Uterus (tissue), 3 donors: ENCODE measurements at regions not wholly inside any gene's neighbourhood (a gene's known extent, or its start where the extent isn't known, plus 50 kb on each side); places are given as distances from the start of the nearest gene placed in this dataset.

Experiments
- DNase-seq, 2 donors: peaks; one replicate each; pipeline ENCODE4 v3.0.0-alpha.2; 2019 to 2020
- H3K27ac ChIP-seq, 2 donors: fragments of 200-600 bp; sonication (generic); 1 replicate in 1 of 2; 2 replicates in 1 of 2; pipeline ENCODE4 v1.5.1; 2016 to 2018
- H3K27me3 ChIP-seq, 2 donors: fragments of 200-600 bp; sonication (generic); one replicate each; pipeline ENCODE4 v1.5.1; 2018 to 2019; ENCODE audit warnings: control low read depth in 1 of 2
- H3K36me3 ChIP-seq, 2 donors: fragments of 200-600 bp; sonication (generic); one replicate each; pipeline ENCODE4 v1.5.1; 2019; ENCODE audit warnings: control low read depth in 1 of 2
- H3K4me1 ChIP-seq, 2 donors: fragments of 200-600 bp; sonication (generic); one replicate each; pipeline ENCODE4 v1.5.1; 2018 to 2019; ENCODE audit warnings: control low read depth in 1 of 2
- H3K4me3 ChIP-seq, 2 donors: fragments of 200-600 bp; sonication (generic); 1 replicate in 1 of 2; 2 replicates in 1 of 2; pipeline ENCODE4 v1.5.1; 2018 to 2019; ENCODE audit warnings: mild to moderate bottlenecking in 1 of 2
- H3K9me3 ChIP-seq, 2 donors: fragments of 200-600 bp; sonication (generic); one replicate each; pipeline ENCODE4 v1.5.1; 2019; ENCODE audit warnings: control low read depth in 1 of 2
- CTCF ChIP-seq, 4 experiments: fragments of 200-600 bp in 2 of 4; fragments of 450-650 bp in 2 of 4; sonication (generic) in 2 of 4; IDR thresholded peaks; one replicate each; pipeline ENCODE4 v1.5.1; 2016 to 2019; ENCODE audit warnings: antibody characterized with exemption in 4 of 4, mild to moderate bottlenecking in 2 of 4, moderate library complexity in 1 of 4
- POLR2A ChIP-seq, 2 donors: fragments of 450-650 bp; IDR thresholded peaks; one replicate each; pipeline ENCODE4 v1.6.1; 2016; ENCODE audit warnings: antibody characterized with exemption in 2 of 2, mild to moderate bottlenecking in 1 of 2, moderate library complexity in 1 of 2
- intact Hi-C: fragments of 100-400 bp; cut with DNase I; formaldehyde crosslinking; loops from one replicate; pipeline ENCODE4 v1.15.1; 2023; ENCODE audit warnings: low total_unique reads
- donor health status: DM: yes; HTN: yes; CAD: no.

- DNase-seq: no peak
These were observed 988.2 kb upstream of the ARRDC3 start for GRCh38 chr5:92371171-92371888.

GRCh38 chr5:92370032-92370431 lies 986.9 kb upstream of the ARRDC3 start:
- no peaks in the 10 kb centered on the region for H3K4me1 ChIP-seq
- no peaks in the 10 kb centered on the region for H3K36me3 ChIP-seq
- no peak overlapping the region for H3K27ac ChIP-seq
- intact Hi-C loops: no loop called here
- no peak for DNase-seq
- H3K27me3 ChIP-seq: no peaks in the 10 kb centered on the region
- no peaks in the 10 kb centered on the region for H3K9me3 ChIP-seq
- H3K4me3 ChIP-seq: no peak overlapping the region
- TF ChIP-seq CTCF (IDR thresholded peaks at IDR 0.05): no peak
- no peak for TF ChIP-seq POLR2A (IDR thresholded peaks at IDR 0.05)

More at GRCh38 chr5:92371171-92371888, 988.2 kb upstream of the ARRDC3 start:
- no peaks in the 10 kb centered on the region for H3K9me3 ChIP-seq
- no peaks in the 10 kb centered on the region for H3K4me1 ChIP-seq
- intact Hi-C loops: no loop called here
- no peak overlapping the region for H3K27ac ChIP-seq
- no peak for TF ChIP-seq POLR2A (IDR thresholded peaks at IDR 0.05)
- TF ChIP-seq CTCF (IDR thresholded peaks at IDR 0.05): no peak
- no peak overlapping the region for H3K4me3 ChIP-seq
- H3K27me3 ChIP-seq: no peaks in the 10 kb centered on the region
- H3K36me3 ChIP-seq: no peaks in the 10 kb centered on the region

- Histone ChIP-seq H3K27ac (no peak overlapping the region), H3K27me3 (no peaks in the 10 kb centered on the region), H3K36me3 (no peaks in the 10 kb centered on the region), H3K9me3 (no peaks in the 10 kb centered on the region), H3K4me3 (no peak overlapping the region), H3K4me1 (no peaks in the 10 kb centered on the region)
- intact Hi-C loops: no loop called here
- DNase-seq: no peak
- TF ChIP-seq POLR2A (IDR thresholded peaks at IDR 0.05): no peak
- no peak for TF ChIP-seq CTCF (IDR thresholded peaks at IDR 0.05)
These were observed 986.5 kb upstream of the ARRDC3 start for GRCh38 chr5:92369587-92369986.

GRCh38 chr5:92364986-92365550 lies 982.0 kb upstream of the ARRDC3 start:
- Histone ChIP-seq H3K36me3 (no peaks in the 10 kb centered on the region), H3K4me3 (no peak overlapping the region), H3K9me3 (no peaks in the 10 kb centered on the region), H3K4me1 (no peaks in the 10 kb centered on the region), H3K27ac (no peak overlapping the region), H3K27me3 (no peaks in the 10 kb centered on the region)
- TF ChIP-seq CTCF (IDR thresholded peaks at IDR 0.05) (no peak), POLR2A (IDR thresholded peaks at IDR 0.05) (no peak)
- no peak for DNase-seq
- intact Hi-C loops: no loop called here

GRCh38 chr5:92353107-92354030 lies 970.3 kb upstream of the ARRDC3 start:
- Histone ChIP-seq H3K4me1 (no peaks in the 10 kb centered on the region), H3K27me3 (no peaks in the 10 kb centered on the region), H3K27ac (no peak overlapping the region), H3K9me3 (no peaks in the 10 kb centered on the region), H3K36me3 (no peaks in the 10 kb centered on the region), H3K4me3 (no peak overlapping the region)
- intact Hi-C loops: no loop called here
- no peak for DNase-seq
- TF ChIP-seq POLR2A (IDR thresholded peaks at IDR 0.05) (no peak), CTCF (IDR thresholded peaks at IDR 0.05) (no peak)
